Lower leg skin (tissue), 4 donors: ENCODE measurements at regions not wholly inside any gene's neighbourhood (a gene's known extent, or its start where the extent isn't known, plus 50 kb on each side); places are given as distances from the start of the nearest gene placed in this dataset.
"Not testable (repeated sequence)": the region's sequence is repeated elsewhere in the genome, so short reads cannot be mapped to it uniquely, and the experiment has no call there.

Experiments
- DNase-seq, 2 donors: peaks; one replicate each; pipeline ENCODE4 v3.0.0-alpha.2; 2019; ENCODE audit warnings: low spot score in 2 of 2
- H3K4me3 ChIP-seq: fragments of 200-600 bp; sonication (generic); 2 replicates; pipeline ENCODE4 v1.5.1; 2017; ENCODE audit warnings: mild to moderate bottlenecking, low read depth; ENCODE audit not compliant: poor library complexity, severe bottlenecking
- CTCF ChIP-seq, 3 donors: fragments of 450-650 bp; IDR thresholded peaks; one replicate each; pipeline ENCODE4 v1.5.1; 2016; ENCODE audit warnings: antibody characterized with exemption in 3 of 3, mild to moderate bottlenecking in 3 of 3, moderate library complexity in 2 of 3
- POLR2A ChIP-seq, 2 donors: fragments of 450-650 bp; IDR thresholded peaks; one replicate each; pipeline ENCODE4 v1.6.1; 2016 to 2017; ENCODE audit warnings: antibody characterized with exemption in 2 of 2, mild to moderate bottlenecking in 1 of 2, moderate library complexity in 1 of 2
- WGBS, 2 donors: methylation state at CpG; one replicate each; pipeline ENCODE4 v1.1.5; 2018; 5-methylcytosine and 5-hydroxymethylcytosine counted together
- intact Hi-C: fragments of 100-400 bp; cut with DNase I; formaldehyde crosslinking; loops from one replicate; pipeline ENCODE4 v1.15.0; 2023; ENCODE audit warnings: low total_unique reads

- no peak overlapping the region for H3K4me3 ChIP-seq
- peak in 1 of 2 donors; percentile 23 for DNase-seq
- TF ChIP-seq POLR2A (IDR thresholded peaks at IDR 0.05) (no peak), CTCF (IDR thresholded peaks at IDR 0.05) (no peak)
- intact Hi-C loops = no loop called here
These were observed 106.5 kb upstream of the IZUMO3 start for GRCh38 chr9:24652181-24652580.

- intact Hi-C loops, DNase-seq, H3K4me3 ChIP-seq: not testable (repeated sequence)
- 70 to 72% methylated on average over 3 of the region's 3 CpGs for WGBS, 2 donors
These were observed 83.1 kb upstream of the IZUMO3 start for GRCh38 chr9:24628809-24629208.

- no peak for DNase-seq
- TF ChIP-seq POLR2A (IDR thresholded peaks at IDR 0.05) (no peak), CTCF (IDR thresholded peaks at IDR 0.05) (no peak)
- intact Hi-C loops = no loop called here
- 76% methylated on average over 2 of the region's 2 CpGs for WGBS, 2 donors
- no peak overlapping the region for H3K4me3 ChIP-seq
These were observed 79.4 kb upstream of the IZUMO3 start for GRCh38 chr9:24625097-24625496.

GRCh38 chr9:24624481-24624880 lies 78.8 kb upstream of the IZUMO3 start:
- no peak for DNase-seq
- H3K4me3 ChIP-seq = no peak overlapping the region
- TF ChIP-seq CTCF (IDR thresholded peaks at IDR 0.05) (no peak), POLR2A (IDR thresholded peaks at IDR 0.05) (no peak)
- intact Hi-C loops = no loop called here

GRCh38 chr9:24620741-24621140 lies 75.0 kb upstream of the IZUMO3 start:
- TF ChIP-seq CTCF (IDR thresholded peaks at IDR 0.05) (no peak), POLR2A (IDR thresholded peaks at IDR 0.05) (no peak)
- no peak for DNase-seq
- H3K4me3 ChIP-seq = no peak overlapping the region
- intact Hi-C loops = no loop called here

GRCh38 chr9:24616863-24617262 lies 71.2 kb upstream of the IZUMO3 start:
- TF ChIP-seq POLR2A (IDR thresholded peaks at IDR 0.05) (no peak), CTCF (IDR thresholded peaks at IDR 0.05) (no peak)
- H3K4me3 ChIP-seq = no peak overlapping the region
- intact Hi-C loops = no loop called here
- WGBS, 2 donors = 87 to 92% methylated on average over 1 of the region's 1 CpG
- no peak for DNase-seq
